ENCODE measurements at regions not wholly inside any gene's neighbourhood (a gene's known extent, or its start where the extent isn't known, plus 50 kb on each side); places are given as distances from the start of the nearest gene placed in this dataset.

DNA sequence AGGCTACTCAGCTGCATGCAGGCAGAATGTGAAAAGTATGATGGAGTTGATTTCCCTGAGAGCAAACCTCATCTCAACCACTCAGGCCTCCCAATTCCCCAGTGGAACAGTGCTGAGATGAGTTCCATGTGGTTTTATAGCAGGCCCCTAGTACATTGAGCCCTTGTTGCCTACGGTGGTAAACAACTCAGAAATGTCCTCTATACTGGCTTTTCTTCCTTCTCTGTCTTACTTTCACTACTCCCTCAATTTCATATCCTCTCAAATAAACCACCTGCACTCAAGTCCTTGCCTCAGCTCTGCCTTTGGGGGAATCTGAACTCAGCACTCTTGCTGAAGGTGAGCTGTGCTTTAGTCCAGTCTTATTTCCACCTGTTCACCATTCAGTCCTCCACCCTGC lies 399.9 kb downstream of the PDCD6IP start:
- intact Hi-C loops (cut with micrococcal nuclease) = no loop called here
- Histone ChIP-seq H3K27ac (ENCODE audit: low read depth, low read length) (no peak overlapping the region), H3K4me1 (ENCODE audit: control insufficient read depth in 2 of 2, insufficient read depth in 2 of 2, low read length in 2 of 2) (no peaks in the 10 kb centered on the region), H3K36me3 (ENCODE audit: control insufficient read depth in 2 of 3, insufficient read depth in 3 of 3, low read length in 3 of 3) (no peaks in the 10 kb centered on the region), H3K27me3 (ENCODE audit: control insufficient read depth in 2 of 2, insufficient read depth in 2 of 2, low read length in 2 of 2) (no peaks in the 10 kb centered on the region), H3K4me3 (ENCODE audit: low read length) (no peak overlapping the region), H3K9me3 (ENCODE audit: control insufficient read depth in 2 of 3, low read length in 3 of 3) (no peaks in the 10 kb centered on the region)
- CTCF ChIA-PET = no interaction called here
- POLR2A ChIA-PET = no interaction called here
- DNase-seq = no peak
- Mint-ChIP-seq H3K4me1 (peaks cover 0 to 4% (median 0%) of the 10 kb centered on the region in 7 donors), H3K36me3 (no peaks in the 10 kb centered on the region), H3K27me3 (no peaks in the 10 kb centered on the region), H3K4me3 (no peak overlapping the region), H3K9me3 (peaks cover 0 to 1% (median 0%) of the 10 kb centered on the region in 11 donors), H3K27ac (no peak overlapping the region)
- peak; percentile 24 for ATAC-seq

DNA sequence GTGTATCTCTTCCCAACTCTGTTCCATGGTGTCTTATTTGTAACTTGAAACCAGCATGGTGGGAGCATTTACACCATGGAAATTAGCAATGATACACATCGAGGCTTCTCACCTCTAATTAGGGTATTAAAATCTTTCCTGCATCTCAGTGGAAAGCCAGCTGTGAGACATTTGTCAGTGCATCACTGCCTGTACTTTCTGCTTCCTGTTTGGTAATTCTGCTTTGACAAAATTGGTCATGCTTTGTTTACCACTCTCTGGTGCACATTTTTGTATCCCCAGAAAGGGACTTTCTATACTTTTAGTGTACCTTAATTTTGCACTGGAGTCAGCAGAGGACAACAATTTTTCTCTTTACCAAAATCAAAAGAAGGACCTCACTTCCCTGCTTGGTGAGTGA lies 402.1 kb downstream of the PDCD6IP start:
- Histone ChIP-seq H3K4me1 (ENCODE audit: control insufficient read depth in 2 of 2, insufficient read depth in 2 of 2, low read length in 2 of 2) (no peaks in the 10 kb centered on the region), H3K36me3 (ENCODE audit: control insufficient read depth in 2 of 3, insufficient read depth in 3 of 3, low read length in 3 of 3) (no peaks in the 10 kb centered on the region), H3K27ac (ENCODE audit: low read depth, low read length) (no peak overlapping the region), H3K4me3 (ENCODE audit: low read length) (no peak overlapping the region), H3K9me3 (ENCODE audit: control insufficient read depth in 2 of 3, low read length in 3 of 3) (no peaks in the 10 kb centered on the region), H3K27me3 (ENCODE audit: control insufficient read depth in 2 of 2, insufficient read depth in 2 of 2, low read length in 2 of 2) (no peaks in the 10 kb centered on the region)
- Mint-ChIP-seq H3K4me3 (no peak overlapping the region), H3K9me3 (peaks cover 0 to 1% (median 0%) of the 10 kb centered on the region in 11 donors), H3K4me1 (peaks cover 0 to 4% (median 0%) of the 10 kb centered on the region in 7 donors), H3K27me3 (no peaks in the 10 kb centered on the region), H3K36me3 (no peaks in the 10 kb centered on the region), H3K27ac (no peak overlapping the region)
- DNase-seq (no peak), ATAC-seq (no peak)
- intact Hi-C loops (cut with micrococcal nuclease) = no loop called here
- CTCF ChIA-PET = no interaction called here
- POLR2A ChIA-PET = no interaction called here

DNA sequence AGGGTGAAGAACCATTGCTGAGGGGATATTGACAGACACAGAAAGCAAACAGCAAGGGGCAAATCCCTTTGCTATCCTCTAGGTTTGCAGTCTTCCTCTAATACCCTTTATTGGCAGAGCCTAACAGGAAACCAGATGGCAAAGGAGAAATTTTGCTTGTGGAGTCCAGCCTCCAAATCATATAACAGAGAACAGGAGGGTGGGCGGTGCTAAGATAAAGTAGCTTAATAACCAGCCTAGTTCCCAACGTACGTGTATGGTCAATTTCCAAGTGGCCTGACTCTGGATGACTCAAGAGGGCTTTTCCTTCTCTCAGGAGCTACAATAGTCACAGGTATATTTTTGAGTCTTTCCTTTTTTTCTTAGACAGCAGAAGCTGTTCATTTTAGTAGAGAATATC lies 404.5 kb downstream of the PDCD6IP start:
- H3K4me3 Mint-ChIP-seq = no peak overlapping the region
- intact Hi-C loops (cut with micrococcal nuclease) = no loop called here

DNA sequence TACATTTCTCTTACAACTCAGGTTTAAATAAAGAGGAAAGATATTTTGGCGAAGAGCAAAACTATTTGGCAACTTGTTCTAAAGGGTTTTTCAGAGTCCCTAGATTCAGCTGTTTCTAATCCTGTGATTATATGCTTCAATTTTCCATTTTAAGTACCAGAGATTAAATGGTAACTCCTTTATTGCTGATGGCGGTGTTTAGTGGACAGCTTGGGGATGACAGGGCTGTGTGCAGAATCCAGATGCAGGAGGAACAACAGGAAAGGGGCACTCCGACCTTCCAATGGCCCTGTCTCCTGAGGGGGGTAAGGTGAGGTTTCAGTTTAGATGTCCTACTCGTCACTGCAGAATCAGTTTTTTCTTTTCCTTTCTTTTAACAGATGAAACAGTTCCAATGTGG lies 405.0 kb downstream of the PDCD6IP start:
- H3K27me3 ChIP-seq (ENCODE audit: control insufficient read depth in 2 of 2, insufficient read depth in 2 of 2, low read length in 2 of 2) = no peaks in the 10 kb centered on the region
- no peaks in the 10 kb centered on the region for H3K4me1 ChIP-seq (ENCODE audit: control insufficient read depth in 2 of 2, insufficient read depth in 2 of 2, low read length in 2 of 2)
- intact Hi-C loops (cut with micrococcal nuclease) = no loop called here
- DNase-seq = no peak
- Mint-ChIP-seq H3K36me3 (no peaks in the 10 kb centered on the region), H3K9me3 (peaks cover 0 to 1% (median 0%) of the 10 kb centered on the region in 11 donors), H3K27ac (no peak overlapping the region), H3K4me3 (no peak overlapping the region), H3K4me1 (peaks cover 0 to 4% (median 0%) of the 10 kb centered on the region in 7 donors), H3K27me3 (no peaks in the 10 kb centered on the region)
- POLR2A ChIA-PET = no interaction called here
- H3K4me3 ChIP-seq (ENCODE audit: low read length) = no peak overlapping the region
- no peaks in the 10 kb centered on the region for H3K9me3 ChIP-seq (ENCODE audit: control insufficient read depth in 2 of 3, low read length in 3 of 3)
- CTCF ChIA-PET = no interaction called here
- H3K36me3 ChIP-seq (ENCODE audit: control insufficient read depth in 2 of 3, insufficient read depth in 3 of 3, low read length in 3 of 3) = no peaks in the 10 kb centered on the region
- ATAC-seq = no peak
- no peak overlapping the region for H3K27ac ChIP-seq (ENCODE audit: low read depth, low read length)

More for the DNA sequence above, 404.5 kb downstream of the PDCD6IP start:
- Histone ChIP-seq H3K4me3 (ENCODE audit: low read length) (no peak overlapping the region), H3K9me3 (ENCODE audit: control insufficient read depth in 2 of 3, low read length in 3 of 3) (no peaks in the 10 kb centered on the region), H3K27me3 (ENCODE audit: control insufficient read depth in 2 of 2, insufficient read depth in 2 of 2, low read length in 2 of 2) (no peaks in the 10 kb centered on the region), H3K4me1 (ENCODE audit: control insufficient read depth in 2 of 2, insufficient read depth in 2 of 2, low read length in 2 of 2) (no peaks in the 10 kb centered on the region), H3K36me3 (ENCODE audit: control insufficient read depth in 2 of 3, insufficient read depth in 3 of 3, low read length in 3 of 3) (no peaks in the 10 kb centered on the region), H3K27ac (ENCODE audit: low read depth, low read length) (no peak overlapping the region)
- peaks cover 0 to 1% (median 0%) of the 10 kb centered on the region in 11 donors for H3K9me3 Mint-ChIP-seq
- ChIA-PET POLR2A (no interaction called here), CTCF (no interaction called here)
- no peak overlapping the region for H3K27ac Mint-ChIP-seq
- DNase-seq (no peak), ATAC-seq (no peak)
- H3K36me3 Mint-ChIP-seq = no peaks in the 10 kb centered on the region
- H3K4me1 Mint-ChIP-seq = peaks cover 0 to 4% (median 0%) of the 10 kb centered on the region in 7 donors
- H3K27me3 Mint-ChIP-seq = no peaks in the 10 kb centered on the region

DNA sequence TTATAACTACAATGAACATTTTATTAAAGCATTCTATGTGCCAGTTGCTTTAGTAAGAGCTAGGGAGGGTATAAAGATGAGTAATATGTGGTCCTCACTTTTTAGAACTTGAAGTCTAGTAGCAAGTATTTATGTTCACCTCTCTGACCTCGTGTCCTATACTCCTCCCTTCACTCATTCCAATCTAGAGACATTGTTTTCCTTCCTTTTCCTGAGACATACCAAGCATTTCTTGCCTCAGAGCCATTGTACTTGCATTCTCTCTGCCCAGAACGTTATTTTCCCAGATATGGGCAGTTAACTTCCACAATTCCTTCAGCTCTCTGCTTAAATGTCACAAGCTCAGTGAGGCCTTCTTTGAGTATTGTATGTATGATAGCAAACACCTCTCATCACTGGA lies 408.6 kb downstream of the PDCD6IP start:
- no peaks in the 10 kb centered on the region for H3K27me3 Mint-ChIP-seq
- ChIA-PET POLR2A (no interaction called here), CTCF (no interaction called here)
- no peak overlapping the region for H3K27ac Mint-ChIP-seq
- ATAC-seq (no peak), DNase-seq (no peak)
- no peaks in the 10 kb centered on the region for H3K4me1 Mint-ChIP-seq
- no peaks in the 10 kb centered on the region for H3K36me3 Mint-ChIP-seq
- Histone ChIP-seq H3K27ac (ENCODE audit: low read depth, low read length) (no peak overlapping the region), H3K9me3 (ENCODE audit: control insufficient read depth in 2 of 3, low read length in 3 of 3) (no peaks in the 10 kb centered on the region), H3K4me3 (ENCODE audit: low read length) (no peak overlapping the region), H3K27me3 (ENCODE audit: control insufficient read depth in 2 of 2, insufficient read depth in 2 of 2, low read length in 2 of 2) (no peaks in the 10 kb centered on the region), H3K4me1 (ENCODE audit: control insufficient read depth in 2 of 2, insufficient read depth in 2 of 2, low read length in 2 of 2) (no peaks in the 10 kb centered on the region), H3K36me3 (ENCODE audit: control insufficient read depth in 2 of 3, insufficient read depth in 3 of 3, low read length in 3 of 3) (no peaks in the 10 kb centered on the region)
- intact Hi-C loops (cut with micrococcal nuclease) = no loop called here
- H3K4me3 Mint-ChIP-seq = no peak overlapping the region
- H3K9me3 Mint-ChIP-seq = peaks cover 0 to 4% (median 0%) of the 10 kb centered on the region in 11 donors

DNA sequence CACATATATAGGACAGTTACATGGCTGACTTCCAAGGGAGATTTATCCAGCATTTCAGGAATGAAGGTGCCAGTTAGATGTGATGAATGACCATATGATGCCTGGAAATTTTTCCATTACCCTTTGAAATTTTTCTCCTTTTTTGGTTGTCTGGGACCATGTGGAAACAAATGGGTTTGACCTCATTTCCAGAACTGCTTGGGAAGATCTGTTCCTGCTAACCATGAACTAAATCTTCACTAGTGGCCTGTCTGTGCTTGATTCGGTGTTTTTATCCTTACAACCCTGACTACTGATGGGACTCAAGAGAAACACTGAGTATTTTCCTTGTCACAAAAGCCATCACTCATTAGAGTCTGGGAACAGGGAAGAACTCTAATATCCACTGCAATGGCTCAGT lies 409.4 kb downstream of the PDCD6IP start:
- H3K4me3 ChIP-seq (ENCODE audit: low read length) = no peak overlapping the region
- no peak overlapping the region for H3K27ac Mint-ChIP-seq
- H3K36me3 ChIP-seq (ENCODE audit: control insufficient read depth in 2 of 3, insufficient read depth in 3 of 3, low read length in 3 of 3) = no peaks in the 10 kb centered on the region
- no peaks in the 10 kb centered on the region for H3K36me3 Mint-ChIP-seq
- no peak overlapping the region for H3K27ac ChIP-seq (ENCODE audit: low read depth, low read length)
- H3K9me3 Mint-ChIP-seq = peaks cover 0 to 4% (median 0%) of the 10 kb centered on the region in 11 donors
- no peaks in the 10 kb centered on the region for H3K4me1 ChIP-seq (ENCODE audit: control insufficient read depth in 2 of 2, insufficient read depth in 2 of 2, low read length in 2 of 2)
- no peaks in the 10 kb centered on the region for H3K9me3 ChIP-seq (ENCODE audit: control insufficient read depth in 2 of 3, low read length in 3 of 3)
- ATAC-seq = no peak
- no peak for DNase-seq
- no peaks in the 10 kb centered on the region for H3K27me3 Mint-ChIP-seq
- ChIA-PET POLR2A (no interaction called here), CTCF (no interaction called here)
- no peaks in the 10 kb centered on the region for H3K27me3 ChIP-seq (ENCODE audit: control insufficient read depth in 2 of 2, insufficient read depth in 2 of 2, low read length in 2 of 2)
- no peaks in the 10 kb centered on the region for H3K4me1 Mint-ChIP-seq
- no peak overlapping the region for H3K4me3 Mint-ChIP-seq
- intact Hi-C loops (cut with micrococcal nuclease) = no loop called here

DNA sequence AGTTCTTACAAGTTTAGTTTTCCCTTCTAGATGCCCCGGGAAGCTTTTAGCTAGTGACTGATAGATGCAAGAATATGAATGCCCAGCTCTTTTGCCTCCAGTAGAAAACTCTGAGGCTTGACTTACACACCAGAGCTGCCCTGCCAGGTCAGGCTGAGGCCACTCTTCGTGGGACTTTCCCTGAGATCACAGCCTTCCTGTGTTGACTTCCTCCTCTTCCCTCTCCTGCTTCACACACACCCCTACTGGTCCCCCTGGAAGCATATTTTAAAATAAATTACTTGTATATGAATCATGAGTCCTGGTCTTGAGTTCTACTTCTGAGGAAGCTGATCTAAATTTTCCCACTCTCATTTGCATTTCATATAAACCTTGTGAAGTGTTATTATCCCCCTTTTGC lies 413.7 kb downstream of the PDCD6IP start:
- no peak overlapping the region for H3K27ac ChIP-seq (ENCODE audit: low read depth, low read length)
- H3K4me3 Mint-ChIP-seq = no peak overlapping the region
- ChIA-PET POLR2A (no interaction called here), CTCF (no interaction called here)
- H3K27me3 ChIP-seq (ENCODE audit: control insufficient read depth in 2 of 2, insufficient read depth in 2 of 2, low read length in 2 of 2) = no peaks in the 10 kb centered on the region
- no peaks in the 10 kb centered on the region for H3K27me3 Mint-ChIP-seq
- no peaks in the 10 kb centered on the region for H3K4me1 ChIP-seq (ENCODE audit: control insufficient read depth in 2 of 2, insufficient read depth in 2 of 2, low read length in 2 of 2)
- no peaks in the 10 kb centered on the region for H3K9me3 ChIP-seq (ENCODE audit: control insufficient read depth in 2 of 3, low read length in 3 of 3)
- no peak overlapping the region for H3K27ac Mint-ChIP-seq
- no peaks in the 10 kb centered on the region for H3K4me1 Mint-ChIP-seq
- no peak for ATAC-seq
- peaks cover 0 to 4% (median 0%) of the 10 kb centered on the region in 11 donors for H3K9me3 Mint-ChIP-seq
- H3K36me3 Mint-ChIP-seq = no peaks in the 10 kb centered on the region
- DNase-seq = no peak
- H3K4me3 ChIP-seq (ENCODE audit: low read length) = no peak overlapping the region
- intact Hi-C loops (cut with micrococcal nuclease) = no loop called here
- H3K36me3 ChIP-seq (ENCODE audit: control insufficient read depth in 2 of 3, insufficient read depth in 3 of 3, low read length in 3 of 3) = no peaks in the 10 kb centered on the region

Data from naive thymus-derived CD4-positive, alpha-beta T cell (primary cell).